MCF 10A (cell line): ENCODE measurements at regions not wholly inside any gene's neighbourhood (a gene's known extent, or its start where the extent isn't known, plus 50 kb on each side); places are given as distances from the start of the nearest gene placed in this dataset.

Source experiments
- BruUV-seq: library from RNA; stranded (reverse); fragments of 400-500 nt; replicated peaks from 2 replicates; lab custom pipeline; 2021; lab: Mats Ljungman, UMichigan
- CTCF ChIA-PET: fragments of 300-600 bp; sonication (Branson Sonifier 250); formaldehyde crosslinking; extraction: SDS; loops from one replicate; lab custom pipeline; 2021; ENCODE audit warnings: antibody characterized with exemption, inconsistent platforms; lab: Yijun Ruan, JAX
- POLR2A ChIA-PET: fragments of 300-600, 350-650 bp; sonication (Branson Sonifier 250); formaldehyde crosslinking; extraction: SDS; loops from one replicate; lab custom pipeline; 2020; ENCODE audit warnings: antibody characterized with exemption, inconsistent platforms; lab: Yijun Ruan, JAX
- DNase-seq: peaks from one replicate; pipeline ENCODE4 v3.0.0-alpha.2; 2018; ENCODE audit not compliant: unreplicated experiment
- H3K27ac Mint-ChIP-seq: one replicate; pipeline ENCODE4 v1.8.0; 2022; ENCODE audit warnings: mild to moderate bottlenecking, low read depth, mixed read lengths; ENCODE audit not compliant: unreplicated experiment
- H3K27me3 Mint-ChIP-seq: one replicate; pipeline ENCODE4 v1.8.0; 2022; ENCODE audit warnings: mixed read lengths; ENCODE audit not compliant: insufficient read depth, unreplicated experiment
- H3K36me3 Mint-ChIP-seq: one replicate; pipeline ENCODE4 v1.8.0; 2022; ENCODE audit warnings: mild to moderate bottlenecking, moderate library complexity, mixed read lengths; ENCODE audit not compliant: insufficient read depth, unreplicated experiment
- H3K4me1 Mint-ChIP-seq: one replicate; pipeline ENCODE4 v1.8.0; 2022; ENCODE audit warnings: mixed read lengths; ENCODE audit not compliant: insufficient read depth, unreplicated experiment
- H3K4me3 Mint-ChIP-seq: one replicate; pipeline ENCODE4 v1.8.0; 2022; ENCODE audit warnings: mild to moderate bottlenecking, moderate library complexity, mixed read lengths; ENCODE audit not compliant: unreplicated experiment
- H3K9me3 Mint-ChIP-seq: one replicate; pipeline ENCODE4 v1.8.0; 2022; ENCODE audit warnings: mixed read lengths; ENCODE audit not compliant: unreplicated experiment
- intact Hi-C: fragments of 100-400 bp; cut with micrococcal nuclease; formaldehyde crosslinking; loops from 2 replicates; pipeline ENCODE4 v1.14.1; 2022
- TF ChIP-seq, protein P1 (sequence below): fragments of 200-600 bp; IDR thresholded peaks from one replicate; pipeline ENCODE4 v1.8.0; 2022; ENCODE audit warnings: antibody characterized with exemption, mild to moderate bottlenecking; ENCODE audit not compliant: unreplicated experiment

DNA sequence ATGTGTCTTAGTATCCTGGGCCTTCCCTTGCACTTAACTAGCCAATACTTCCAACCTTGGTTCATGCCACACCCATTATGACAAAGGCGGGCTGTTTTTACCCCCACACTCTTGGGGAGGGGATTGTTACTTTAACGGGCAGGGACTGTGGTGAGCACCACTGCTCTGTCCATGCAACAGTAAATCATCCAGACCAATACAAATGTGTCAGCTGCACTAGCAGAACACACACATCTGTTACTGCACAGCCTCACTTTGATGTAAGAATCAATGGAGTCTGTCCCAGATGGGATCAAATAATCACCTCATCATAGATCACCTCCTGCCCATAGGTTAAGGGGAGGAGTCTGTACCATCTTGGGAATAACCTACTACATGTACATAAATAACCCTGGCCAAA is 58.1 kb downstream of the NPAP1 start:
- CTCF ChIA-PET: no interaction called here
- Mint-ChIP-seq H3K27me3 (no peaks in the 10 kb centered on the region), H3K36me3 (no peaks in the 10 kb centered on the region), H3K27ac (no peak overlapping the region), H3K9me3 (peaks cover 15% of the 10 kb centered on the region), H3K4me3 (no peak overlapping the region), H3K4me1 (no peaks in the 10 kb centered on the region)
- TF ChIP-seq, protein P1, sequence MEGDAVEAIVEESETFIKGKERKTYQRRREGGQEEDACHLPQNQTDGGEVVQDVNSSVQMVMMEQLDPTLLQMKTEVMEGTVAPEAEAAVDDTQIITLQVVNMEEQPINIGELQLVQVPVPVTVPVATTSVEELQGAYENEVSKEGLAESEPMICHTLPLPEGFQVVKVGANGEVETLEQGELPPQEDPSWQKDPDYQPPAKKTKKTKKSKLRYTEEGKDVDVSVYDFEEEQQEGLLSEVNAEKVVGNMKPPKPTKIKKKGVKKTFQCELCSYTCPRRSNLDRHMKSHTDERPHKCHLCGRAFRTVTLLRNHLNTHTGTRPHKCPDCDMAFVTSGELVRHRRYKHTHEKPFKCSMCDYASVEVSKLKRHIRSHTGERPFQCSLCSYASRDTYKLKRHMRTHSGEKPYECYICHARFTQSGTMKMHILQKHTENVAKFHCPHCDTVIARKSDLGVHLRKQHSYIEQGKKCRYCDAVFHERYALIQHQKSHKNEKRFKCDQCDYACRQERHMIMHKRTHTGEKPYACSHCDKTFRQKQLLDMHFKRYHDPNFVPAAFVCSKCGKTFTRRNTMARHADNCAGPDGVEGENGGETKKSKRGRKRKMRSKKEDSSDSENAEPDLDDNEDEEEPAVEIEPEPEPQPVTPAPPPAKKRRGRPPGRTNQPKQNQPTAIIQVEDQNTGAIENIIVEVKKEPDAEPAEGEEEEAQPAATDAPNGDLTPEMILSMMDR: no peak
- DNase-seq: no peak
- intact Hi-C loops: no loop called here
- BruUV-seq: no TSS peak
- POLR2A ChIA-PET: interaction anchor here (0.6 kb wide), 1 partner anchor 823 kb away, joined by 3 read pairs; no protein-coding TSS in a partner anchor

DNA sequence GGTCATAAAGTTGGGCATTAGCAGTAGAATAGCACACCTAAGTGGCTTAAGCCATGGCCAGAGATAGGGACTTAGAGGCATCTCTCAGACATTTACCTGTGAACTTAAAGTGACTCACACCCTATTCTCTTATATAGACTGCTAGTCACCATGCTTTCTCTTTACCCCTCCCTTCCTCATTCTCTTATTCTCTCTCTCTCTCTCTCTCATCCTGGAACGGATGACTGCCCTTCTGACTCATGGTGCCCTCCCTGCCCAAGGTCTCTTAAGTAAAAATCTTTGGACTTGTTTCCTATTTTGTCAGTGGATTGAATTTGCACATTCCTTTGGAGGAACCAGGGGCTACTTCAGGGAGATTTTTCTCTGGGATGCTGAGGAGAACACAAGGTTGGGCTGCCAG is 58.8 kb downstream of the NPAP1 start:
- no peak overlapping the region for H3K27ac Mint-ChIP-seq

DNA sequence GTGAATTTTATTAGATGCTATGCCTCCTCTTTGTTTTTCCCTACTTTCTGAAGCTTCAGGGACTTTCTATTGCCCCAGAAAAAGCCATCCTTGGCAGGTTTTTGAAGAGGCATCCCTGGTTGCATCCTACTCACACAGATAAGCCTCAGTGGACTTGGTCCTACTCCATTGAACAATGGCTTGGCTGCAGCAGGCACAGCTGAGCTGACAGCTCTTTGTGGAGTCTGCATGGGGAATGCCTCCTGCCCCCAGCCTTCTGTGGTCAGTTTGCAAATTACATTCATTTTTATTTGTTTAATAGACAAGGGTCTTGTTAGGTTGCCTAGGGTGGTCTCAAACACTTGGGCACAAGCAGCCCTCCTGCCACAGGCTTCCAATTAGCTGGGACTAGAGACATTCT is 69.7 kb downstream of the NPAP1 start:
- no peak overlapping the region for H3K4me3 Mint-ChIP-seq
- intact Hi-C loops: no loop called here
- no peaks in the 10 kb centered on the region for H3K27me3 Mint-ChIP-seq
- TF ChIP-seq, protein P1: no peak
- DNase-seq: no peak
- no peak overlapping the region for H3K27ac Mint-ChIP-seq
- H3K9me3 Mint-ChIP-seq: peaks cover 23% of the 10 kb centered on the region
- BruUV-seq: no TSS peak
- ChIA-PET POLR2A (no interaction called here), CTCF (no interaction called here)
- no peaks in the 10 kb centered on the region for H3K36me3 Mint-ChIP-seq
- H3K4me1 Mint-ChIP-seq: no peaks in the 10 kb centered on the region

More for the DNA sequence above, 58.8 kb downstream of the NPAP1 start:
- intact Hi-C loops: no loop called here
- H3K27me3 Mint-ChIP-seq: no peaks in the 10 kb centered on the region
- CTCF ChIA-PET: no interaction called here
- H3K36me3 Mint-ChIP-seq: no peaks in the 10 kb centered on the region
- TF ChIP-seq, protein P1: no peak
- POLR2A ChIA-PET: interaction anchor here (0.6 kb wide), 1 partner anchor 824 kb away, joined by 3 read pairs; no protein-coding TSS in a partner anchor
- H3K9me3 Mint-ChIP-seq: peaks cover 15% of the 10 kb centered on the region
- BruUV-seq: no TSS peak
- H3K4me1 Mint-ChIP-seq: no peaks in the 10 kb centered on the region
- DNase-seq: no peak
- no peak overlapping the region for H3K4me3 Mint-ChIP-seq

DNA sequence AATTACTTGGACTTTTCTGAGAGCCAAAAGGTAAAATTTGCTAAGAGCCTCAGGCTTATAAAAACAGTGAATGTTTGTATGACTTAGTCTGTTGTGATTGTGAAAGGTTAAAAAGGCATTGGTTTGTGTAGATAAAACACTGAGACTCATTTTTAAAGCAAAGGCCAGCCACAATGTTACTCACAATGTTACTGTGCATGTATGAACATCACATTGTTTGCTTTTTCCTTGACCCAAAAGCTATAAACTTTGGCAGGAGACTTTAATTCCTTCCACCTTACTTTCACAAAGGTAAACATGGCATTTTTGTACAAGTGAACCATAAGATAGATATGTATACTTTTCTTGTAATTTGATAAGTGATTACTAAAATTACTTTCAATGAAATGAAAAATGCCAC is 70.5 kb downstream of the NPAP1 start:
- no TSS peak for BruUV-seq
- CTCF ChIA-PET: no interaction called here
- peaks cover 20% of the 10 kb centered on the region for H3K9me3 Mint-ChIP-seq
- no peak overlapping the region for H3K27ac Mint-ChIP-seq
- no peak overlapping the region for H3K4me3 Mint-ChIP-seq
- H3K27me3 Mint-ChIP-seq: no peaks in the 10 kb centered on the region
- intact Hi-C loops: no loop called here
- H3K4me1 Mint-ChIP-seq: no peaks in the 10 kb centered on the region
- no peaks in the 10 kb centered on the region for H3K36me3 Mint-ChIP-seq
- TF ChIP-seq, protein P1: no peak
- POLR2A ChIA-PET: no interaction called here
- no peak for DNase-seq
